Peyer's patch (tissue), 4 donors: ENCODE measurements at regions not wholly inside any gene's neighbourhood (a gene's known extent, or its start where the extent isn't known, plus 50 kb on each side); places are given as distances from the start of the nearest gene placed in this dataset.
"Not testable (repeated sequence)": the region's sequence is repeated elsewhere in the genome, so short reads cannot be mapped to it uniquely, and the experiment has no call there.

Experiments used
- DNase-seq, 3 donors: peaks; one replicate each; pipeline ENCODE4 v3.0.0-alpha.2; 2017 to 2019
- H3K27ac ChIP-seq, 4 donors: fragments of 200-600 bp; sonication (generic); one replicate each; pipeline ENCODE4 v1.5.1; 2016 to 2019
- H3K27me3 ChIP-seq, 2 donors: fragments of 200-600 bp; sonication (generic); one replicate each; pipeline ENCODE4 v1.5.1; 2019
- H3K36me3 ChIP-seq, 3 donors: fragments of 200-600 bp; sonication (generic); one replicate each; pipeline ENCODE4 v1.5.1; 2016 to 2019
- H3K4me1 ChIP-seq, 4 donors: fragments of 200-600 bp; sonication (generic); one replicate each; pipeline ENCODE4 v1.5.1; 2016 to 2019
- H3K4me3 ChIP-seq, 4 donors: fragments of 200-600 bp; sonication (generic); 1 replicate in 3 of 4; 2 replicates in 1 of 4; pipeline ENCODE4 v1.5.1; 2016 to 2019; ENCODE audit warnings: mild to moderate bottlenecking in 1 of 4
- H3K9me3 ChIP-seq, 4 donors: fragments of 200-600 bp; sonication (generic); one replicate each; pipeline ENCODE4 v1.5.1; 2016 to 2019; ENCODE audit warnings: mild to moderate bottlenecking in 1 of 4
- CTCF ChIP-seq, 6 experiments: fragments of 450-650 bp in 4 of 6; fragments of 200-600 bp in 2 of 6; sonication (generic) in 1 of 6; IDR thresholded peaks; one replicate each; pipeline ENCODE4 v1.5.1; 2017 to 2019; ENCODE audit warnings: antibody characterized with exemption in 6 of 6, mild to moderate bottlenecking in 3 of 6, moderate library complexity in 1 of 6
- POLR2A ChIP-seq, 2 donors: fragments of 450-650 bp; IDR thresholded peaks; one replicate each; pipeline ENCODE4 v1.5.1; 2017; ENCODE audit warnings: antibody characterized with exemption in 2 of 2, mild to moderate bottlenecking in 2 of 2, moderate library complexity in 2 of 2

DNA sequence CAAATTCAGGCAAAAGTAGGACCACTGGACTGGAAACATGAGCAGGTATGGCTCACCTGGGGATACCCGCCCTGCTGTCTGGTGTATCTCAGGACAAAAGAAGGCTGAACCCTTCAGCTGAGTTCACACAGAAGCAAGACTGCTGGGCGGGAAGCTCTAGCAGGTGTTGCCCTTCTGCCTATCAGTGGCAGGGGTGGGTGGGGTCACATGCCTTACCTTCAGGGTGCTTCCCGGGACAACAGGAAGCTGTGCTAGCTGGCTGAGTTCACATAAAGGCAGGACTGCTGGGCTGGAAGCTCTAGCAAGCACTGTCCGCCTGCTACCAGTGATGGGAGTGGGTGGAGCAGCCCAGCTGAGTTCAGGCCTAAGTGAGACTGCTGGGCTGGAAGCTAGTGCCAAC is 498.8 kb upstream of the ZNF608 start:
- H3K27ac ChIP-seq = no peak overlapping the region
- H3K4me1 ChIP-seq = no peaks in the 10 kb centered on the region
- H3K4me3 ChIP-seq = no peak overlapping the region
- H3K36me3 ChIP-seq = no peaks in the 10 kb centered on the region
- no peaks in the 10 kb centered on the region for H3K9me3 ChIP-seq
- DNase-seq = no peak
- TF ChIP-seq POLR2A (IDR thresholded peaks at IDR 0.05) (no peak), CTCF (IDR thresholded peaks at IDR 0.05) (no peak)
- H3K27me3 ChIP-seq = no peaks in the 10 kb centered on the region

GRCh38 chr5:125249400-125249799 is 503.0 kb upstream of the ZNF608 start:
- Histone ChIP-seq H3K36me3 (no peaks in the 10 kb centered on the region), H3K27me3 (no peaks in the 10 kb centered on the region), H3K9me3 (no peaks in the 10 kb centered on the region), H3K27ac (no peak overlapping the region), H3K4me1 (no peaks in the 10 kb centered on the region), H3K4me3 (no peak overlapping the region)
- TF ChIP-seq POLR2A (IDR thresholded peaks at IDR 0.05) (no peak), CTCF (IDR thresholded peaks at IDR 0.05) (no peak)
- no peak for DNase-seq

GRCh38 chr5:125251703-125252102 is 505.3 kb upstream of the ZNF608 start:
- no peak overlapping the region for H3K27ac ChIP-seq
- H3K4me1 ChIP-seq = no peaks in the 10 kb centered on the region
- no peak for TF ChIP-seq CTCF (IDR thresholded peaks at IDR 0.05)
- TF ChIP-seq POLR2A (IDR thresholded peaks at IDR 0.05) = no peak
- no peaks in the 10 kb centered on the region for H3K9me3 ChIP-seq
- no peaks in the 10 kb centered on the region for H3K36me3 ChIP-seq
- no peaks in the 10 kb centered on the region for H3K27me3 ChIP-seq
- H3K4me3 ChIP-seq = no peak overlapping the region
- no peak for DNase-seq

GRCh38 chr5:125253634-125254033 is 507.2 kb upstream of the ZNF608 start:
- not testable (repeated sequence) for DNase-seq, H3K4me1 ChIP-seq

DNA sequence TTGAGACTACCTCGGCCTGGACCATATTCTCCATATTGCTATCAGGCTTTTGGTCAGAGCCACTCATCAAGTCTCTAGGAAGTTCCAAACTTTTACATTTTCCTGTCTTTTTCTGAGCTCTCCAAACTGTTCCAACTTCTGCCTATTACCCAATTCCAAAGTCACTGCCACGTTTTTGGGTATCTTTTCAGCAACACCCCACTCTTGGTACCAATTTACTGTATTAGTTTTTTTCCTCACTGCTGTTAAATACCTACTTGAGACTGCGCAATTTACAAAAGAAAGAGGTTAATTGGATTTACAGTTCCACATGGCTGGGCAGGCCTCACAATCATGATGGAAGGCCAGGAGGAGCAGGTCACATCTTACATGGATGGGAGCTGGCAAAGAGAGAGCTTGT is 507.8 kb upstream of the ZNF608 start:
- Histone ChIP-seq H3K9me3 (no peaks in the 10 kb centered on the region), H3K27me3 (no peaks in the 10 kb centered on the region), H3K27ac (no peak overlapping the region), H3K4me1 (no peaks in the 10 kb centered on the region), H3K36me3 (no peaks in the 10 kb centered on the region), H3K4me3 (no peak overlapping the region)
- DNase-seq = no peak
- TF ChIP-seq CTCF (IDR thresholded peaks at IDR 0.05) (no peak), POLR2A (IDR thresholded peaks at IDR 0.05) (no peak)

More at GRCh38 chr5:125253634-125254033, 507.2 kb upstream of the ZNF608 start:
- H3K27ac ChIP-seq, H3K9me3 ChIP-seq, H3K36me3 ChIP-seq, H3K4me3 ChIP-seq, H3K27me3 ChIP-seq: not testable (repeated sequence)

DNA sequence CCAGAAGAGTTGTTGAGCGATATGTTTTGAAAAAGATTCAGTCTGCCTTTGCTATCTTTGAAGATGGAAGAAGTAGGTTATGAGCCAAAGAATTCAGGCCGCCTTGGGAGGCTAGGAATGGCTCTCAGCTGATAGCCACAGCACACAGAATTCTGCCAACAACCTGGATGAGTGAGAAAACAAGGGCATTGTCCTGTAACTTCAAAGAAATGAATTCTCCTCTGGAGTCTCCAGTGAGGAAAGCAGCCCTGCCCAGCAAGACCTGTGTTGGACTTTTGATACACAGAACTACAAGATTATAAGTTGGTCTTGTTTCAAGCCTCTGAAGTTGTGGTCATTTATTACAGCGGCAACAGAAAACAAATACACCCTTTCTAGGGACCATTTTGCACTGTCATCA is 509.9 kb upstream of the ZNF608 start:
- TF ChIP-seq CTCF (IDR thresholded peaks at IDR 0.05) (no peak), POLR2A (IDR thresholded peaks at IDR 0.05) (no peak)
- Histone ChIP-seq H3K27ac (no peak overlapping the region), H3K4me1 (no peaks in the 10 kb centered on the region), H3K27me3 (no peaks in the 10 kb centered on the region), H3K4me3 (no peak overlapping the region), H3K36me3 (no peaks in the 10 kb centered on the region), H3K9me3 (no peaks in the 10 kb centered on the region)
- DNase-seq = no peak
